ENCODE measurements at regions not wholly inside any gene's neighbourhood (a gene's known extent, or its start where the extent isn't known, plus 50 kb on each side); places are given as distances from the start of the nearest gene placed in this dataset.

GRCh38 chr5:27396998-27397397 is 358.6 kb upstream of the CDH9 start:
- Histone ChIP-seq H3K4me3 (ENCODE audit: low read length in 2 of 2) (no peak overlapping the region), H3K27me3 (ENCODE audit: insufficient read depth, low read length) (no peaks in the 10 kb centered on the region), H3K27ac (ENCODE audit: low read depth, low read length) (no peak overlapping the region), H3K36me3 (ENCODE audit: insufficient read depth, low read length) (no peaks in the 10 kb centered on the region), H3K4me1 (ENCODE audit: insufficient read depth, low read length) (no peaks in the 10 kb centered on the region), H3K9me3 (ENCODE audit: control insufficient read depth in 1 of 2, low read length in 2 of 2) (peaks cover 0 to 7% of the 10 kb centered on the region in 2 donors)
- CTCF ChIA-PET (ENCODE audit: partially characterized antibody): no interaction called here
- DNase-seq: peak in 1 of 5 donors; percentile 28
- POLR2A ChIA-PET (ENCODE audit: partially characterized antibody): no interaction called here
- H3K36me3 Mint-ChIP-seq: no peaks in the 10 kb centered on the region
- H3K27ac Mint-ChIP-seq: no peak overlapping the region
- H3K9me3 Mint-ChIP-seq: peaks cover 0 to 19% (median 5%) of the 10 kb centered on the region in 8 donors
- no peaks in the 10 kb centered on the region for H3K27me3 Mint-ChIP-seq
- no peak overlapping the region for H3K4me3 Mint-ChIP-seq
- H3K4me1 Mint-ChIP-seq: no peaks in the 10 kb centered on the region
- intact Hi-C loops (cut with micrococcal nuclease): no loop called here

DNA sequence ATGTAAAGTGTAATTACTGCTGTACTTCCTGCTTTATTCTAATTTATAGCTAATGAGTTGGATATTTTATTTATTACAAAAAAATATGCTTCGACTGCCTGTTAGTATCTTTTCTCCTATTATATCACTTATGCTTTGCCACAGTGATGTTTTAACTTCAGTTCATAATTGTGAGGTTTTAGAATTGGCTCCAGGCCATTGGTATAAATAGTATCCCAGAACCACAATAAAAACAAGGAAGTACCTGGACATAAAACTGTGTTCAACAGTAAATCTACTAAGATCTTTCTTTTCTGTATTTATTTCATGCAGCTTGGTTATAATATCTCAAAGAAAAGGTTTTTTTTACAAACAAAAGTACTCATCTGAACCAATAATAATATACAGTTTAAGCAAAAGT is 354.3 kb upstream of the CDH9 start:
- H3K36me3 Mint-ChIP-seq: no peaks in the 10 kb centered on the region
- no peak overlapping the region for H3K27ac Mint-ChIP-seq
- Histone ChIP-seq H3K4me3 (ENCODE audit: low read length in 2 of 2) (no peak overlapping the region), H3K9me3 (ENCODE audit: control insufficient read depth in 1 of 2, low read length in 2 of 2) (no peaks in the 10 kb centered on the region), H3K27ac (ENCODE audit: low read depth, low read length) (no peak overlapping the region), H3K36me3 (ENCODE audit: insufficient read depth, low read length) (no peaks in the 10 kb centered on the region), H3K4me1 (ENCODE audit: insufficient read depth, low read length) (no peaks in the 10 kb centered on the region), H3K27me3 (ENCODE audit: insufficient read depth, low read length) (no peaks in the 10 kb centered on the region)
- POLR2A ChIA-PET (ENCODE audit: partially characterized antibody): no interaction called here
- CTCF ChIA-PET (ENCODE audit: partially characterized antibody): no interaction called here
- H3K4me3 Mint-ChIP-seq: no peak overlapping the region
- H3K4me1 Mint-ChIP-seq: no peaks in the 10 kb centered on the region
- intact Hi-C loops (cut with micrococcal nuclease): no loop called here
- H3K9me3 Mint-ChIP-seq: peaks cover 0 to 19% (median 9%) of the 10 kb centered on the region in 8 donors
- no peaks in the 10 kb centered on the region for H3K27me3 Mint-ChIP-seq
- DNase-seq: no peak

DNA sequence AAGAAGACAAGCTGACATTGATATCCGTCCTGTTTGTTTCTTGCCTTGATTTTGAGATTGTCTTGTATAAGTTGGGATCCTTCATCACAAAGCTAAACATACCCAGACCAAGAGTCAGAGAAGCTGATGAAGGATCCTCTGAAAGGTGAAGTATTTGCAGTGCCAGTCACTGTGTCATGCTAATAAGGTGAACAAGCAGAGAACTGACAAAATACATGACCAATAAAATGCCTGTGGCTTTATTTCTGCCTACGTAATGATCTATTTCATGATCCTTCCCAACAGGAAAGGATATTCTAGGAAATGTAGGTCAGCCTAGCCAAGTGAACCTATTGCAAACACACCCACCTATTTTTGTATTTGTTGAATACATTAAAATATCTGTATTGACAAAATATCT is 351.3 kb upstream of the CDH9 start:
- H3K4me1 Mint-ChIP-seq: no peaks in the 10 kb centered on the region
- H3K4me3 Mint-ChIP-seq: no peak overlapping the region
- CTCF ChIA-PET (ENCODE audit: partially characterized antibody): no interaction called here

GRCh38 chr5:27388755-27389154 is 350.4 kb upstream of the CDH9 start:
- no peak overlapping the region for H3K27ac ChIP-seq (ENCODE audit: low read depth, low read length)
- intact Hi-C loops (cut with micrococcal nuclease): no loop called here
- H3K36me3 ChIP-seq (ENCODE audit: insufficient read depth, low read length): no peaks in the 10 kb centered on the region
- H3K27me3 ChIP-seq (ENCODE audit: insufficient read depth, low read length): no peaks in the 10 kb centered on the region
- H3K27ac Mint-ChIP-seq: no peak overlapping the region
- POLR2A ChIA-PET (ENCODE audit: partially characterized antibody): no interaction called here
- no peaks in the 10 kb centered on the region for H3K36me3 Mint-ChIP-seq
- no peaks in the 10 kb centered on the region for H3K9me3 ChIP-seq (ENCODE audit: control insufficient read depth in 1 of 2, low read length in 2 of 2)
- H3K9me3 Mint-ChIP-seq: peaks cover 0 to 28% (median 10%) of the 10 kb centered on the region in 8 donors
- H3K4me1 ChIP-seq (ENCODE audit: insufficient read depth, low read length): no peaks in the 10 kb centered on the region
- no peaks in the 10 kb centered on the region for H3K4me1 Mint-ChIP-seq
- no peak for DNase-seq
- no peak overlapping the region for H3K4me3 ChIP-seq (ENCODE audit: low read length in 2 of 2)
- H3K27me3 Mint-ChIP-seq: no peaks in the 10 kb centered on the region
- no peak overlapping the region for H3K4me3 Mint-ChIP-seq
- CTCF ChIA-PET (ENCODE audit: partially characterized antibody): no interaction called here

More for the DNA sequence above, 351.3 kb upstream of the CDH9 start:
- H3K9me3 ChIP-seq (ENCODE audit: control insufficient read depth in 1 of 2, low read length in 2 of 2): no peaks in the 10 kb centered on the region
- no peaks in the 10 kb centered on the region for H3K4me1 ChIP-seq (ENCODE audit: insufficient read depth, low read length)
- H3K27ac ChIP-seq (ENCODE audit: low read depth, low read length): no peak overlapping the region
- intact Hi-C loops (cut with micrococcal nuclease): no loop called here
- Mint-ChIP-seq H3K27me3 (no peaks in the 10 kb centered on the region), H3K36me3 (no peaks in the 10 kb centered on the region), H3K9me3 (peaks cover 0 to 28% (median 10%) of the 10 kb centered on the region in 8 donors), H3K27ac (no peak overlapping the region)
- H3K4me3 ChIP-seq (ENCODE audit: low read length in 2 of 2): no peak overlapping the region
- H3K36me3 ChIP-seq (ENCODE audit: insufficient read depth, low read length): no peaks in the 10 kb centered on the region
- no peaks in the 10 kb centered on the region for H3K27me3 ChIP-seq (ENCODE audit: insufficient read depth, low read length)
- POLR2A ChIA-PET (ENCODE audit: partially characterized antibody): no interaction called here
- DNase-seq: peak in 1 of 5 donors; percentile 27

DNA sequence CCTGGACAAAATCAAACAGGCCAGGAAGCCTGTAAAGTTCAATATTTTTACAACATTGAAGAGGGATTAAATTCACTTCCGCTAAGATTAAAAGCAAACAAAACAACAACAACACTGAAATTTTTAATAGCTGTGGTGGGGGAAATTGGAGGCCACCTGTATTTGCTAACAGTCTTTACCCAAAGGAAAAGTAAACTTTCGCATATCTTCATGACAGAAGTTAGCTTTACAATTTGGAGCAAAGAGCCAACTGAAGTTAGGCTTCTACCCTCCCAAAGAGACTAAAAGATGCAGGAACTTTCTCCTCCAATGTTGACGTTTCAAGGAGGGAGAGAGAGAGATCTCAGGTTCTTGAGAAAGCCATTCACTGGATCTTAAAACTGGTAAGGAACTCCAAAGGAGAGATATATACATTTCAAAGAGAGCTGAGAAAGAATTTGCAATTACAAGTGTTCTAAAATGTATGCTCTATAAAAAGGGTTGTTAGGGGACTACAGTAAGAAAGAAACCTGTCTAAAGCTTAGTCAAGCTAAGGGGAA is 349.2 kb upstream of the CDH9 start:
- Mint-ChIP-seq H3K27ac (no peak overlapping the region), H3K4me3 (no peak overlapping the region), H3K9me3 (peaks cover 0 to 29% (median 10%) of the 10 kb centered on the region in 8 donors), H3K4me1 (no peaks in the 10 kb centered on the region), H3K36me3 (no peaks in the 10 kb centered on the region), H3K27me3 (no peaks in the 10 kb centered on the region)
- H3K9me3 ChIP-seq (ENCODE audit: control insufficient read depth in 1 of 2, low read length in 2 of 2): no peaks in the 10 kb centered on the region
- H3K27ac ChIP-seq (ENCODE audit: low read depth, low read length): no peak overlapping the region
- no peak overlapping the region for H3K4me3 ChIP-seq (ENCODE audit: low read length in 2 of 2)
- POLR2A ChIA-PET (ENCODE audit: partially characterized antibody): no interaction called here
- intact Hi-C loops (cut with micrococcal nuclease): no loop called here
- no peaks in the 10 kb centered on the region for H3K27me3 ChIP-seq (ENCODE audit: insufficient read depth, low read length)
- CTCF ChIA-PET (ENCODE audit: partially characterized antibody): no interaction called here
- H3K36me3 ChIP-seq (ENCODE audit: insufficient read depth, low read length): no peaks in the 10 kb centered on the region
- H3K4me1 ChIP-seq (ENCODE audit: insufficient read depth, low read length): no peaks in the 10 kb centered on the region
- no peak for DNase-seq

- H3K27ac ChIP-seq (ENCODE audit: low read depth, low read length): no peak overlapping the region
- H3K36me3 ChIP-seq (ENCODE audit: insufficient read depth, low read length): no peaks in the 10 kb centered on the region
- ChIA-PET CTCF (ENCODE audit: partially characterized antibody) (no interaction called here), POLR2A (ENCODE audit: partially characterized antibody) (no interaction called here)
- no peaks in the 10 kb centered on the region for H3K9me3 ChIP-seq (ENCODE audit: control insufficient read depth in 1 of 2, low read length in 2 of 2)
- Mint-ChIP-seq H3K27ac (no peak overlapping the region), H3K9me3 (peaks cover 0 to 20% (median 7%) of the 10 kb centered on the region in 8 donors), H3K4me1 (no peaks in the 10 kb centered on the region), H3K27me3 (no peaks in the 10 kb centered on the region), H3K4me3 (no peak overlapping the region), H3K36me3 (no peaks in the 10 kb centered on the region)
- intact Hi-C loops (cut with micrococcal nuclease): no loop called here
- H3K27me3 ChIP-seq (ENCODE audit: insufficient read depth, low read length): no peaks in the 10 kb centered on the region
- no peak for DNase-seq
- no peak overlapping the region for H3K4me3 ChIP-seq (ENCODE audit: low read length in 2 of 2)
- no peaks in the 10 kb centered on the region for H3K4me1 ChIP-seq (ENCODE audit: insufficient read depth, low read length)
Observed at GRCh38 chr5:27381686-27382085, 343.3 kb upstream of the CDH9 start.

DNA sequence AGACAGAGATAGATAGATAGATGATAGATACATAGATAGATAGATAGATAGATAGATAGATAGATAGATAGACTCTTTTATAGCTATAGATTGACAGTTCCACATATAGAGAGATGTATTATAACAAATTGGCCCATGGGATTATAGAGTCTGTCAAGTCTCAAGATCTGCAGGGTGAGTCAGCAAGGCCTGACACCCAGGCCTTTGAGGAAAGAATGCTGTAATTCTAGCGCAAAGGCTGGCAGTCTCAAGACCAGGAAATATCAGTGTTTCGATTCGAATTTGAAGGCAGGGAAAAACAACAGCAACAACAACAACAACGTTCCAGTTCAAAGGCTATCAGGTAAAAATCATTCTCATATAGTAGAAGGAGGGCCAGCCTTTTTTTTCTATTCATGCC is 339.2 kb upstream of the CDH9 start:
- no peaks in the 10 kb centered on the region for H3K36me3 Mint-ChIP-seq
- Histone ChIP-seq H3K27ac (ENCODE audit: low read depth, low read length) (no peak overlapping the region), H3K36me3 (ENCODE audit: insufficient read depth, low read length) (no peaks in the 10 kb centered on the region), H3K4me1 (ENCODE audit: insufficient read depth, low read length) (no peaks in the 10 kb centered on the region), H3K4me3 (ENCODE audit: low read length in 2 of 2) (no peak overlapping the region), H3K27me3 (ENCODE audit: insufficient read depth, low read length) (no peaks in the 10 kb centered on the region), H3K9me3 (ENCODE audit: control insufficient read depth in 1 of 2, low read length in 2 of 2) (no peaks in the 10 kb centered on the region)
- no peaks in the 10 kb centered on the region for H3K4me1 Mint-ChIP-seq
- no peaks in the 10 kb centered on the region for H3K27me3 Mint-ChIP-seq
- CTCF ChIA-PET (ENCODE audit: partially characterized antibody): no interaction called here
- no peak for DNase-seq
- H3K9me3 Mint-ChIP-seq: peaks cover 0 to 20% (median 3%) of the 10 kb centered on the region in 8 donors
- POLR2A ChIA-PET (ENCODE audit: partially characterized antibody): no interaction called here
- no peak overlapping the region for H3K4me3 Mint-ChIP-seq
- no peak overlapping the region for H3K27ac Mint-ChIP-seq
- intact Hi-C loops (cut with micrococcal nuclease): no loop called here

DNA sequence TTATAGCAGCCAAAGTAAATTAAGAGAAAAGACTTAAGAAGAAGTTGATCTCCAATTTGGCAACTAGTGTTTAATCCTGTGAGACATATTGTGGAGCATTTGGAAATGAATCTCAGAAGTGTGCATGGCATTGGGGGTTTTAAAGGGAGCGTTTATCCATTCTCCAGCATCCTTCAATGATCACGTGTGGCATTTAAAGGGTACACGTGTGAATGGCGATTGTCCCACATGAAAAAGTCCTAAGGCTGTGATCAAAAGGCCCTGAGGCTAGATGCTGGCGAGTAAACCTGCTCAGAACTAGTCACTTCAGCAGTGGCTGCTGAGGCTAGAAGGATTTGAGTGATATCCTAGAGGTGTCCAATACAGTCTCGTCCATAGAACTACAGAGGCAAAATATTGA is 315.6 kb upstream of the CDH9 start:
- Mint-ChIP-seq H3K27me3 (no peaks in the 10 kb centered on the region), H3K4me1 (no peaks in the 10 kb centered on the region), H3K27ac (no peak overlapping the region), H3K36me3 (no peaks in the 10 kb centered on the region), H3K9me3 (peaks cover 1 to 18% (median 7%) of the 10 kb centered on the region in 8 donors), H3K4me3 (no peak overlapping the region)
- no peak overlapping the region for H3K27ac ChIP-seq (ENCODE audit: low read depth, low read length)
- no peaks in the 10 kb centered on the region for H3K36me3 ChIP-seq (ENCODE audit: insufficient read depth, low read length)
- H3K9me3 ChIP-seq (ENCODE audit: control insufficient read depth in 1 of 2, low read length in 2 of 2): no peaks in the 10 kb centered on the region
- ChIA-PET POLR2A (ENCODE audit: partially characterized antibody) (no interaction called here), CTCF (ENCODE audit: partially characterized antibody) (no interaction called here)
- DNase-seq: peak in 1 of 5 donors; percentile 1
- intact Hi-C loops (cut with micrococcal nuclease): no loop called here
- H3K4me3 ChIP-seq (ENCODE audit: low read length in 2 of 2): no peak overlapping the region
- no peaks in the 10 kb centered on the region for H3K4me1 ChIP-seq (ENCODE audit: insufficient read depth, low read length)
- no peaks in the 10 kb centered on the region for H3K27me3 ChIP-seq (ENCODE audit: insufficient read depth, low read length)

Measured in CD4-positive, alpha-beta memory T cell (primary cell).